Keratinocyte (primary cell): ENCODE measurements at regions not wholly inside any gene's neighbourhood (a gene's known extent, or its start where the extent isn't known, plus 50 kb on each side); places are given as distances from the start of the nearest gene placed in this dataset.

Source experiments
- DNase-seq: peaks from one replicate; pipeline ENCODE4 v3.0.0-alpha.2; 2011; ENCODE audit warnings: low read depth, missing footprints, low spot score
- FAIRE-seq: peaks from 2 replicates; lab custom pipeline; 2011; peaks lifted over from hg19 to GRCh38; lab: Jason Lieb, UNC
- H2AFZ ChIP-seq: 2 replicates; pipeline ENCODE4 v1.6.0; 2012; ENCODE audit warnings: low read length, control low read depth, inconsistent platforms; ENCODE audit not compliant: control insufficient read depth
- H3K27ac ChIP-seq: 2 replicates; pipeline ENCODE4 v1.5.1; 2011; ENCODE audit warnings: low read length; ENCODE audit not compliant: control insufficient read depth, insufficient read depth
- H3K27me3 ChIP-seq: 3 replicates; pipeline ENCODE4 v1.6.0; 2011; ENCODE audit warnings: low read length; ENCODE audit not compliant: control insufficient read depth, insufficient read depth; ENCODE audit errors: extremely low read depth
- H3K36me3 ChIP-seq, 2 experiments: 2 replicates in 1 of 2; 3 replicates in 1 of 2; pipeline ENCODE4 v1.5.1; 2011; ENCODE audit warnings: low read length in 2 of 2, mild to moderate bottlenecking in 1 of 2; ENCODE audit not compliant: control insufficient read depth in 2 of 2, insufficient read depth in 2 of 2; ENCODE audit errors: extremely low read depth in 1 of 2
- H3K4me1 ChIP-seq: 3 replicates; pipeline ENCODE4 v1.5.1; 2011; ENCODE audit warnings: low read length; ENCODE audit not compliant: control insufficient read depth, insufficient read depth; ENCODE audit errors: extremely low read depth
- H3K4me2 ChIP-seq: 3 replicates; pipeline ENCODE4 v1.6.0; 2011; ENCODE audit warnings: low read depth, low read length; ENCODE audit not compliant: control insufficient read depth, insufficient read depth; ENCODE audit errors: extremely low read depth
- H3K4me3 ChIP-seq, 3 experiments: fragments of 200-600 bp in 1 of 3; sonication (generic) in 1 of 3; 2 replicates in 2 of 3; 3 replicates in 1 of 3; pipeline ENCODE4 v1.5.1; 2011 to 2016; ENCODE audit warnings: low read length in 3 of 3, mild to moderate bottlenecking in 3 of 3, control low read depth in 2 of 3, inconsistent platforms in 1 of 3, low read depth in 1 of 3, mixed read lengths in 1 of 3, mixed run types in 1 of 3, moderate library complexity in 1 of 3; ENCODE audit not compliant: control insufficient read depth in 2 of 3, insufficient read depth in 2 of 3; ENCODE audit errors: extremely low read depth in 1 of 3
- H3K79me2 ChIP-seq: 2 replicates; pipeline ENCODE4 v1.6.0; 2012; ENCODE audit warnings: low read length; ENCODE audit not compliant: control insufficient read depth, insufficient read depth
- H3K9ac ChIP-seq: 3 replicates; pipeline ENCODE4 v1.6.0; 2011; ENCODE audit warnings: low read length; ENCODE audit not compliant: control insufficient read depth, insufficient read depth; ENCODE audit errors: extremely low read depth
- H3K9me1 ChIP-seq: 3 replicates; pipeline ENCODE4 v1.6.0; 2011; ENCODE audit warnings: low read length; ENCODE audit not compliant: control insufficient read depth, insufficient read depth; ENCODE audit errors: extremely low read depth
- H3K9me3 ChIP-seq: 2 replicates; pipeline ENCODE4 v1.5.1; 2012; ENCODE audit warnings: low read depth, low read length; ENCODE audit not compliant: control insufficient read depth
- H4K20me1 ChIP-seq: 3 replicates; pipeline ENCODE4 v1.6.0; 2011; ENCODE audit warnings: low read length; ENCODE audit not compliant: control insufficient read depth, insufficient read depth; ENCODE audit errors: extremely low read depth
- CTCF ChIP-seq, 3 experiments: IDR thresholded peaks in 1 of 3; conservative IDR thresholded peaks in 1 of 3; optimal IDR thresholded peaks in 1 of 3; 2 replicates in 2 of 3; 3 replicates in 1 of 3; pipeline versions ENCODE3 to v1.5.1; 2011; ENCODE audit warnings: low read length in 3 of 3, mild to moderate bottlenecking in 3 of 3, moderate library complexity in 2 of 3, control low read depth in 1 of 3, inconsistent platforms in 1 of 3; ENCODE audit not compliant: insufficient read depth in 2 of 3; ENCODE audit errors: extremely low read depth in 1 of 3
- EZH2 ChIP-seq: IDR thresholded peaks from one replicate; pipeline ENCODE4 v1.6.1; 2012; ENCODE audit warnings: inconsistent platforms, mild to moderate bottlenecking, low read length, moderate library complexity
- dilution Hi-C: fragments of 300-500 bp; cut with MboI; formaldehyde crosslinking; loops from one replicate; pipeline ENCODE4 v1.7.0; 2020; ENCODE audit warnings: low sequenced_read_pairs; ENCODE audit not compliant: extremely low pct_ligation_motif_present

GRCh38 chr2:5187283-5187682 lies 504.9 kb upstream of the SOX11 start:
- H4K20me1 ChIP-seq, result no peaks in the 10 kb centered on the region
- H3K36me3 ChIP-seq, result no peaks in the 10 kb centered on the region
- no peaks in the 10 kb centered on the region for H3K9me3 ChIP-seq
- no peaks in the 10 kb centered on the region for H3K9me1 ChIP-seq
- no peak overlapping the region for H3K4me3 ChIP-seq
- FAIRE-seq (no peak), DNase-seq (no peak)
- no peak overlapping the region for H3K4me2 ChIP-seq
- no peak overlapping the region for H3K27ac ChIP-seq
- TF ChIP-seq CTCF (optimal IDR thresholded peaks at IDR 0.05 in 1 of 3, IDR thresholded peaks at IDR 0.05 in 1 of 3, conservative IDR thresholded peaks at IDR 0.05 in 1 of 3; ENCODE audit: extremely low read depth in 1 of 3, insufficient read depth in 2 of 3, low read length in 3 of 3) (no peak), EZH2 (no peak)
- no peak overlapping the region for H2AFZ ChIP-seq
- no peak overlapping the region for H3K9ac ChIP-seq
- H3K27me3 ChIP-seq, result no peaks in the 10 kb centered on the region
- H3K79me2 ChIP-seq, result no peaks in the 10 kb centered on the region
- no peaks in the 10 kb centered on the region for H3K4me1 ChIP-seq
- dilution Hi-C loops, result no loop called here

GRCh38 chr2:5188636-5189035 lies 503.5 kb upstream of the SOX11 start:
- no peaks in the 10 kb centered on the region for H3K79me2 ChIP-seq
- H3K9me1 ChIP-seq, result no peaks in the 10 kb centered on the region
- H3K4me2 ChIP-seq, result no peak overlapping the region
- H3K4me1 ChIP-seq, result no peaks in the 10 kb centered on the region
- no peaks in the 10 kb centered on the region for H3K27me3 ChIP-seq
- no peak overlapping the region for H3K4me3 ChIP-seq
- no peak overlapping the region for H3K9ac ChIP-seq
- H3K36me3 ChIP-seq, result no peaks in the 10 kb centered on the region
- no peaks in the 10 kb centered on the region for H4K20me1 ChIP-seq
- no peak overlapping the region for H3K27ac ChIP-seq
- dilution Hi-C loops, result no loop called here
- H2AFZ ChIP-seq, result no peak overlapping the region
- TF ChIP-seq CTCF (optimal IDR thresholded peaks at IDR 0.05 in 1 of 3, IDR thresholded peaks at IDR 0.05 in 1 of 3, conservative IDR thresholded peaks at IDR 0.05 in 1 of 3; ENCODE audit: extremely low read depth in 1 of 3, insufficient read depth in 2 of 3, low read length in 3 of 3), result no peak
- TF ChIP-seq EZH2, result no peak
- DNase-seq, result no peak
- no peak for FAIRE-seq
- H3K9me3 ChIP-seq, result no peaks in the 10 kb centered on the region
